SW 1271 (cell line): ENCODE measurements at regions not wholly inside any gene's neighbourhood (a gene's known extent, or its start where the extent isn't known, plus 50 kb on each side); places are given as distances from the start of the nearest gene placed in this dataset.
A peak's percentile ranks its signal among the peaks of the same experiment; 100 is the strongest.

Experiments used
- DNase-seq, 2 experiments: peaks; one replicate each; lab custom pipeline; 2025; lab: John Stamatoyannopoulos, UW

- DNase-seq = no peak
Measured at GRCh38 chr13:22428188-22428828, 752.5 kb upstream of the SGCG start.

DNA sequence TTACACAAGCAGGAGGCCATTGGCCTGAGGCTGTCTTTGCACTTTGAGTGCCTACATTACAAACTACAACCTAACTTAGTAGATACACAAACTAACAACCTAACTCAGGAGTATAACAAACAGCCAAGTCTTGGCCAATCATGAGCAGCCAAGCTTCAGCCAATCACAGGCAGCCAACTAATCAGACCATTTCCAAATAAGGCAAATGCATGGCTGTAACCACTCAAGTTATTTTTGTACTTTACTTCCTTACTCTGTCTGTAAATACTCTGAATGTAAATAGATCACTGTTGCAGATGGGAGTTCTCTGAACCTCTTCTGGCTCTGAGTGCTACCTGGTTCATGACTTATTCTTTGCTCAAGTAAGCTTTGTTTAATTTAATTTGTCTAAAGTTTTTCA, 748.1 kb upstream of the SGCG start:
- no peak for DNase-seq

GRCh38 chr13:22447132-22447886, 733.5 kb upstream of the SGCG start:
- DNase-seq = no peak

DNA sequence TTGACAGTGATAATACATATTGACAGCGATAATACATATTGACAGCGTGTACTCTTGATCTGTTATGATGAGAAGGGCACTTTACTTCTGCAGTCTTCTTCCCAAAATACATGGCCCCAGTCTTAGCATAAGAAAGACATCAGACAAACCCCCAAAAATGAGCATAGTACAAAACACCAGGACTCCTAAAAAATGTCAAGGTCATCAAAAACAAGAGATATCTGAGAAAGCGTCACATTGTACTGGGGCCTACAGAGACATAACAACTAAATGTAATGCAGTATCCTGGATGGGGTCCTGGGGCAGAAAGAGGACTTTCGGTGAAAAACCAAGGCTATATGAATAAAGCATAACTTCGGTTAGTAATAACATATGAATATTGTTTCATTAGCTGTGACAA, 731.5 kb upstream of the SGCG start:
- DNase-seq = no peak

DNA sequence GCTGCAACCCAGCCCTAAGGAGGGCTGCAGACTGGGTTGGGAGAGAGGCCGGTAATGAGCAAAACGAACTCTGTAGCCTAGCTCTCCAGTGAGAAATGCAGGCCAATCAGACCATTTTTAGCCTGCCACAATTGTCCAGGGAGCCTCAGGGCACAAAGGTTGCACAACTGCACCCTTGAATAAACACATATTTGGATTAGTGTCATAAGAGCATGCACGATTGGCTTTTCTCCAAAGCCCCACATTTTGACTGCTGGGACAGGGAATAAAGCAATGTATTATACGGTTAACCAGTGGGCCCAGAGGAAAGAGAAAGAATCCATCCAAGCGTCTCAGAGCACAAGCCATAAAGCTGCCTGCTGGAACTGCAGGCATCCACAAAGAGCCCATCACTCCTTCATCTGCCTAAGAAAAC, 729.4 kb upstream of the SGCG start:
- no peak for DNase-seq

- peak in 1 of 2 experiments; percentile 22 for DNase-seq
Measured at GRCh38 chr13:22454586-22454985, 726.2 kb upstream of the SGCG start.

DNA sequence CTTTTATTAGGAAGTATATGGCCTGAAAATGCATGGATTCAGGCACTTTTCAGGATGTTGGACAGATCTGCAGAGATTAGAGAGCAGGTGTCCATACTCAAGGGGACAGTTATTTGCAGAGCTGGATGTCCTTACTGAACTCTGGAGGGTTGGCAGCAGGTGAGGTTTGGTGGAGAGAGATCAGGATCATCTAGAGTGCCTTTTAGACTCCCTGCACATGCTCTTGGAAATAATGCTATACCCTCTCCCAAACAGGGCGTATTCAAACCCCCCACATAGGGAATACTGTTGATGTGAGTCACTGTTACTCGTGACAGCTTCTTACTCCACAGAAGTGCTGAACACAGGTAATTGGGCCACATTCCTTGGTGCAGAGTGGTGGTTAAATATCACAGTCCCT, 725.7 kb upstream of the SGCG start:
- DNase-seq = no peak

DNA sequence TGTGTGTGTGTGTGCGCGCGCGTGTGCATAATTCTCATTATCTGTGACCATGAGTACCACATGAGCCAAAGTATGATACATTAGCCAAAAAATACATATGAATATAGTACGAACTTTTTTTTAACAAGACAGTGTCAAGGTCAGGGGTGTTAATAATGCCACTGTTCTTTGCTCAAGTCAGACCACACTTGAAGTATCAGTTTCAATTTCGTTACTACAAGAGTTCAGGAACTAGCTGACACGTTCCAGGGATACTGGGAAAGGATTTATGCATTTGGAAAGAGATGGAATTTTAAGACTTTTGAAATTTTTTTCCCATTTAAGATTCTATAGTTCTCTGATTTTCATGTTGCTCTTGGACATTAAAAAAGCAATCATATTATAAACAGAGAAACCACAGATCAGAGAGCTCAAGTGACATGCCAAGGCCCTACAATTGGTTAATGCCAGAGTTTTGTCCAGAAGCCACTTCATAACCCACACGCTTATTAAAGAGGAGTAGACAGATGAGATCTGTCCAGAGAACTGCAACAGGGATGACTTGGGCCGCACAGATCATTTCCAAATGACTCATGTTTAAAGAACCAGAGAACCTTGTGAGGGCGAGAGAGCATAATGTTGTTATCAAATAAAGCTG, 718.8 kb upstream of the SGCG start:
- DNase-seq = no peak

DNA sequence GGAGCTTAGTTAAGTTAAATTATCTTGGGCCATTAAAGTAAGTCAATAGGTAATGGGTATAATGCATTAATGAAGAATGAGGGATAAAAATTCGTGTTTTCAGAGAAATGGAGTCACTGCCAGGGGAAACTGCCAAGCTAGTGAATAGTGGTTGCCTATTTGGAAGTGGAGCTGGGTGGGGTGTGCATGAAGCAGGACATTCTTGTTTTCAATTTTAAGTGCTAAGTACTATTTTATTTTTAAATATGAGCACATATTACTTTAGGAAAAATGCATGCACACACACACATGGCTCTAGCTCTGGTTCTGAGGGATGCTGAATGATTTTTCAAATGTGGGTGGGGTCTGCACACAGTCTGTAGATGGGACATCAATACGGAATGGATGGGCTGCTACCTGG, 717.7 kb upstream of the SGCG start:
- no peak for DNase-seq

DNA sequence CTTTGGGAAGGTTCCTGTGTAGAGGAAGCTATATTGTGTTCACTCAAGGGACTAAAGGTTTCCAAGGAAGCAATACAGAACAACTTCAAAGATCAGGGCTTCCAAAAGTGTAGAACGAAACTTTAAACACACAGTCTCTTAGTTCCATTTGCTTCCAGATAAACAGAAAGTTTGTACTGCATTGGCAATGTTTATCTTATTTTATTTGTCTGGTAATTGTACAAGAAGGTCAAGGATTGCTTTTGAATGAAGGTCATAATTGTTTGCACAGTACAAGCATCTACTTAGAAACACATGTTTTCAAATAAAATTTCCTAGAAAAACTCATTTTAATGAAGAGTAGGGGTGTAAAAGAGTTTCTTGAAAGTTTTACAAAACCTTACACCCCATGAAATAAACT, 712.7 kb upstream of the SGCG start:
- no peak for DNase-seq

GRCh38 chr13:22468824-22469223, 712.0 kb upstream of the SGCG start:
- DNase-seq = no peak

- DNase-seq = no peak
Measured at GRCh38 chr13:22469452-22469851, 711.3 kb upstream of the SGCG start.

- DNase-seq = no peak
Measured at GRCh38 chr13:22470075-22470474, 710.7 kb upstream of the SGCG start.

- no peak for DNase-seq
Measured at GRCh38 chr13:22482496-22483000, 698.2 kb upstream of the SGCG start.

- DNase-seq = no peak
Measured at GRCh38 chr13:22483276-22483675, 697.5 kb upstream of the SGCG start.

- no peak for DNase-seq
Measured at GRCh38 chr13:22486490-22486889, 694.3 kb upstream of the SGCG start.

GRCh38 chr13:22487932-22488331, 692.8 kb upstream of the SGCG start:
- DNase-seq = no peak

- no peak for DNase-seq
Measured at GRCh38 chr13:22489771-22490170, 691.0 kb upstream of the SGCG start.

- no peak for DNase-seq
Measured at GRCh38 chr13:22495819-22496218, 685.0 kb upstream of the SGCG start.

- no peak for DNase-seq
Measured at GRCh38 chr13:22496803-22497508, 683.8 kb upstream of the SGCG start.

GRCh38 chr13:22497991-22498780, 682.6 kb upstream of the SGCG start:
- no peak for DNase-seq

GRCh38 chr13:22499919-22500318, 680.9 kb upstream of the SGCG start:
- DNase-seq = no peak
